HEK293T (cell line): ENCODE measurements at regions not wholly inside any gene's neighbourhood (a gene's known extent, or its start where the extent isn't known, plus 50 kb on each side); places are given as distances from the start of the nearest gene placed in this dataset.

ENCODE experiments used
- ELF4 ChIP-seq: fragments of 450-650 bp; IDR thresholded peaks from 2 replicates; pipeline ENCODE4 v1.6.1; 2017; ENCODE audit warnings: antibody characterized with exemption
- FOXM1 ChIP-seq: fragments of 450-650 bp; IDR thresholded peaks from 2 replicates; pipeline ENCODE4 v1.6.1; 2017; ENCODE audit warnings: mild to moderate bottlenecking, borderline replicate concordance

DNA sequence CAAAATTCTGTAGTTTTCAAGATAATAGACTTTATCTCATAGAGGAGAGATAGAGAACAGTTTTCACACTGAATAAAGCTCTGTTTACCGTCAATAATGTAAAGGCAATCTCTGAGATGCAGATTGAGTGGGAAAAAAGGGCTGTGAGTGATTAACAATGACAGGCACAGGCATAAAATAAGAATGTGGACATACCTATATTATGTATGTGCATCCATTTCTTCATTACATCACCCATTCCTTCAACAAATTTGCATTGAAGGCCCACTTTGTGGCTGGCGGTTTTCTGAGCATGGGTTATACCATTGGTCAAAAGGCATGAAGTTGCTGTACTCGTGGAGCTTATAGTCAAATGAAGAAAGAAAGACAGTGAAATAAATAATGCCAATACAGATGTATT, 1431.0 kb downstream of the AACS start:
- TF ChIP-seq ELF4, result no peak
- TF ChIP-seq FOXM1, result no peak
